Fibroblast of mammary gland (primary cell): ENCODE measurements at regions not wholly inside any gene's neighbourhood (a gene's known extent, or its start where the extent isn't known, plus 50 kb on each side); places are given as distances from the start of the nearest gene placed in this dataset.

ENCODE experiments used
- DNase-seq: peaks from one replicate; pipeline ENCODE4 v3.0.0-alpha.2; 2010; ENCODE audit warnings: low read depth
- H3K4me3 ChIP-seq: 2 replicates; pipeline ENCODE4 v1.5.1; 2011; ENCODE audit warnings: low read depth, mild to moderate bottlenecking, low read length, moderate library complexity; ENCODE audit not compliant: control insufficient read depth
- TF ChIP-seq, protein P1 (sequence below): conservative IDR thresholded peaks from 2 replicates; pipeline ENCODE4 v1.5.1; 2011; ENCODE audit warnings: low read depth, low read length, inconsistent platforms; ENCODE audit not compliant: control insufficient read depth, insufficient read depth

GRCh38 chr6:119985952-119986736 is 636.6 kb upstream of the MAN1A1 start:
- no peak overlapping the region for H3K4me3 ChIP-seq
- TF ChIP-seq, protein P1, sequence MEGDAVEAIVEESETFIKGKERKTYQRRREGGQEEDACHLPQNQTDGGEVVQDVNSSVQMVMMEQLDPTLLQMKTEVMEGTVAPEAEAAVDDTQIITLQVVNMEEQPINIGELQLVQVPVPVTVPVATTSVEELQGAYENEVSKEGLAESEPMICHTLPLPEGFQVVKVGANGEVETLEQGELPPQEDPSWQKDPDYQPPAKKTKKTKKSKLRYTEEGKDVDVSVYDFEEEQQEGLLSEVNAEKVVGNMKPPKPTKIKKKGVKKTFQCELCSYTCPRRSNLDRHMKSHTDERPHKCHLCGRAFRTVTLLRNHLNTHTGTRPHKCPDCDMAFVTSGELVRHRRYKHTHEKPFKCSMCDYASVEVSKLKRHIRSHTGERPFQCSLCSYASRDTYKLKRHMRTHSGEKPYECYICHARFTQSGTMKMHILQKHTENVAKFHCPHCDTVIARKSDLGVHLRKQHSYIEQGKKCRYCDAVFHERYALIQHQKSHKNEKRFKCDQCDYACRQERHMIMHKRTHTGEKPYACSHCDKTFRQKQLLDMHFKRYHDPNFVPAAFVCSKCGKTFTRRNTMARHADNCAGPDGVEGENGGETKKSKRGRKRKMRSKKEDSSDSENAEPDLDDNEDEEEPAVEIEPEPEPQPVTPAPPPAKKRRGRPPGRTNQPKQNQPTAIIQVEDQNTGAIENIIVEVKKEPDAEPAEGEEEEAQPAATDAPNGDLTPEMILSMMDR: no peak
- peak; percentile 4 for DNase-seq

GRCh38 chr6:119980802-119981201 is 631.2 kb upstream of the MAN1A1 start:
- no peak overlapping the region for H3K4me3 ChIP-seq
- TF ChIP-seq, protein P1: no peak
- no peak for DNase-seq

- no peak overlapping the region for H3K4me3 ChIP-seq
- peak; percentile 41 for DNase-seq
- TF ChIP-seq, protein P1: peak; percentile 59
Observed at GRCh38 chr6:119979862-119980261, 630.3 kb upstream of the MAN1A1 start.

DNA sequence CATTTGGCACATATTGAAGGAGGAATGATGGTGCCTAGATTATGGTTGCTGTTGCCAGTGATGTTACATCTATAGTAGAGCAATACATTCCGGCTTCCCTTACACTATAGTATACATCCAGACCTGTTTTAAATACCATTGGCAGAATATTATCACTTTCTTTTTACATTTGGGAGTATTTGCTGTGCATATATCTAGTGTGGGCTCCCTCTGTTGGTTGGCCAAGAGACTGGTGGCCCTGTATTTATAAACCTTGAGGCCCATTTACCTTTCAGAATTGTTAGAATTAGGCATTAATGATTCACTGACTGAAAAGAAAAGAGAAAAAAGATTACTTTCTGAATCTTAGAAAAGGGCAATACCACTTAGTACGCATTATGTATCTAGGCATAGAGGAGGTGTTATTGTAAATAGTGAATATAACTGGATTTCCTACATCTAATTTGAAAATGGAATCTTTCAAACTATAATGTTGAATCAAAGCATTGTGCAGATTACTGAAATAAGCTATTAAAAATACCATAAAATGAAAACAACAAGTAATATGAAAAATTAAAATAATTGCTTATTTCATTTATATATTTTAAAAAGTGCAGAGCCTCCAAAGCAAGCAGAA is 628.8 kb upstream of the MAN1A1 start:
- no peak overlapping the region for H3K4me3 ChIP-seq
- TF ChIP-seq, protein P1: peak; percentile 75
- peak; percentile 45 for DNase-seq

DNA sequence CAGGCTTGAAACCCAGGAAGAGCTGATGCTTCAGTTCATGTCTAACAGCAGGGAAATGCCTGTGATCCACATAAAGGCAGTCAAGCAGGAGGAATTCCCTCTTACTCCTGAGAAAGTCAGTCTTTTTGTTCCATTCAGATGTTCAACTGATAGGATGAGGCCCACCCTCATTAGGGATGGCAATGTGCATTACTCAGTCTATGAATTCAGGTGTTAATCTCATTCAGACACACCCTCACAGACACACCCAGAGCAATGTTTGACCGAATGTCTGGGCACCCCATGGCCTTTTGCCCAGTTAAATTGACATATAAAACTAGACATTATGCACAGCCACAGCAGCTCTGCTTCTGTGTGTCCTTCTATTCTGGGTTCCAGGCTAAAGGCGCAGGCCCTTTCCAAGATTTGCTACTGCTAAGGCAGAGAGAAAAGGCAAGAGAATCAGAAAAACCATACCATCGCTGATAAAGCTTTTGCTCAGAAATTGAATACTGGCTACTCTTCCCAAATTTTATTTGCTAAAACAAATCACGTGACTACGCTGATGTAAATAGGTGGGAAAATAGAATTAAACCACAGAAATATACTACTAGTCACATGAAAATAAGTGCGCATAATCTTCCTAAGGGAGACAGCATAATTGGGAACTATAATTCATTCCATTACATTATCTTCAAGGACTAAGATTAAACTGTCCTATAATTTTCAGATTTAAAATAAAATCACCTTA is 625.0 kb upstream of the MAN1A1 start:
- DNase-seq: no peak
- TF ChIP-seq, protein P1: no peak
- H3K4me3 ChIP-seq: no peak overlapping the region

- TF ChIP-seq, protein P1: no peak
- no peak overlapping the region for H3K4me3 ChIP-seq
- DNase-seq: no peak
Observed at GRCh38 chr6:119966484-119966883, 616.9 kb upstream of the MAN1A1 start.
